ENCODE measurements at regions not wholly inside any gene's neighbourhood (a gene's known extent, or its start where the extent isn't known, plus 50 kb on each side); places are given as distances from the start of the nearest gene placed in this dataset.

DNA sequence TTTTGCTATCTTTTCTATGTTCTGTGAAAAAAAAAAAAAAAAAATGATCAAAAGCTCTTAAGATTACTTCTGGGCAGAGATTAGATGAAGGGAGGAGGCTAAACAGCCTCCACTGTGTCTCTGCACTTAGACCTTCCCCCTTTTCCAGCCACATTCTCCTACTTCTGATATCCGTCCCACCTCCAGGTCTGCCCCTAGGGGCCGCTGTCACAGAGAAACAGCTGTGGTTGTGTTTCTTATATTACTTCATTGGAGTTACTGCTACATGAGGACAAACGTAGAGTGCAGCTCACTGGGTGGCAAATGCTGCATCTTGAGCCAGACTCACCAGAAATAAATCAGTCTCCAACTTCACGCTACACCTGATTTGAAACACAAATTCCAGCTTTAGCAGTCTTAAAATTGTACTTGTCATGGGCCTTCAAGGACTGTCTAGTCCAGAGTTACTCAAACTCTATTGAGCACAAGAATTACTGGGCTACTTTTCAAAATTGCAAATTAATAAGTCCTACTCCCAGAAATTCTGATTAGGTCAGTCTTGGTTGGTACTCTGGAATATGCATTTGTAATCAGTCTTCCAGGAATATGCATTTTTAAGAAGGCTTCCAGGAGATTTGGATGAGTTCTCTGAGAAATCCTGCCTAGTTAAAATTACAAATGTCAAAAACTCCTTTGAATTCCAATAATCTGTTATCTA is 125.2 kb upstream of the PTBP2 start (continued):
- TF ChIP-seq THRA (CRISPR knock-in tag; IDR thresholded peaks at IDR 0.05; ENCODE audit: borderline replicate concordance) (0 out of 2 replicates have a peak, but pooled peaks have one; percentile 14), ZNF101 (CRISPR knock-in tag; IDR thresholded peaks at IDR 0.05; ENCODE audit: borderline replicate concordance, low read depth) (no peak), HNRNPK (IDR thresholded peaks at IDR 0.05; ENCODE audit: low read depth, low read length, poor library complexity, severe bottlenecking) (no peak), ZNF331 (CRISPR knock-in tag; IDR thresholded peaks at IDR 0.05) (no peak), ZNF468 (CRISPR knock-in tag; IDR thresholded peaks at IDR 0.05) (no peak), EED (CRISPR knock-in tag; IDR thresholded peaks at IDR 0.05) (no peak), XRCC5 (optimal IDR thresholded peaks at IDR 0.05; ENCODE audit: low read length) (peak; percentile 22), HOXD1 (CRISPR knock-in tag; IDR thresholded peaks at IDR 0.05) (no peak), DNMT3B (CRISPR knock-in tag; conservative IDR thresholded peaks at IDR 0.05) (no peak), SMC3 (IDR thresholded peaks at IDR 0.05; ENCODE audit: low read length) (peak; percentile 64), ZNF761 (CRISPR knock-in tag; conservative IDR thresholded peaks at IDR 0.05) (no peak), GPBP1L1 (CRISPR knock-in tag; IDR thresholded peaks at IDR 0.05) (no peak), POGZ (CRISPR knock-in tag; IDR thresholded peaks at IDR 0.05) (no peak), ZNF276 (CRISPR knock-in tag; IDR thresholded peaks at IDR 0.05; ENCODE audit: low read depth) (no peak), GATA4 (IDR thresholded peaks at IDR 0.05; ENCODE audit: borderline replicate concordance, low read depth) (no peak), SRSF1 (optimal IDR thresholded peaks at IDR 0.05; ENCODE audit: low read depth, low read length) (no peak)
- TF ChIP-seq, protein P1, sequence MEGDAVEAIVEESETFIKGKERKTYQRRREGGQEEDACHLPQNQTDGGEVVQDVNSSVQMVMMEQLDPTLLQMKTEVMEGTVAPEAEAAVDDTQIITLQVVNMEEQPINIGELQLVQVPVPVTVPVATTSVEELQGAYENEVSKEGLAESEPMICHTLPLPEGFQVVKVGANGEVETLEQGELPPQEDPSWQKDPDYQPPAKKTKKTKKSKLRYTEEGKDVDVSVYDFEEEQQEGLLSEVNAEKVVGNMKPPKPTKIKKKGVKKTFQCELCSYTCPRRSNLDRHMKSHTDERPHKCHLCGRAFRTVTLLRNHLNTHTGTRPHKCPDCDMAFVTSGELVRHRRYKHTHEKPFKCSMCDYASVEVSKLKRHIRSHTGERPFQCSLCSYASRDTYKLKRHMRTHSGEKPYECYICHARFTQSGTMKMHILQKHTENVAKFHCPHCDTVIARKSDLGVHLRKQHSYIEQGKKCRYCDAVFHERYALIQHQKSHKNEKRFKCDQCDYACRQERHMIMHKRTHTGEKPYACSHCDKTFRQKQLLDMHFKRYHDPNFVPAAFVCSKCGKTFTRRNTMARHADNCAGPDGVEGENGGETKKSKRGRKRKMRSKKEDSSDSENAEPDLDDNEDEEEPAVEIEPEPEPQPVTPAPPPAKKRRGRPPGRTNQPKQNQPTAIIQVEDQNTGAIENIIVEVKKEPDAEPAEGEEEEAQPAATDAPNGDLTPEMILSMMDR (CRISPR knock-in tag; IDR thresholded peaks at IDR 0.05), result peak; percentile 81
- TF ChIP-seq, protein P2, sequence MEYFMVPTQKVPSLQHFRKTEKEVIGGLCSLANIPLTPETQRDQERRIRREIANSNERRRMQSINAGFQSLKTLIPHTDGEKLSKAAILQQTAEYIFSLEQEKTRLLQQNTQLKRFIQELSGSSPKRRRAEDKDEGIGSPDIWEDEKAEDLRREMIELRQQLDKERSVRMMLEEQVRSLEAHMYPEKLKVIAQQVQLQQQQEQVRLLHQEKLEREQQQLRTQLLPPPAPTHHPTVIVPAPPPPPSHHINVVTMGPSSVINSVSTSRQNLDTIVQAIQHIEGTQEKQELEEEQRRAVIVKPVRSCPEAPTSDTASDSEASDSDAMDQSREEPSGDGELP (IDR thresholded peaks at IDR 0.05; ENCODE audit: borderline replicate concordance, low read depth), result peak; percentile 69; the same call in 1 of the 2 replicates
